ENCODE measurements at regions not wholly inside any gene's neighbourhood (a gene's known extent, or its start where the extent isn't known, plus 50 kb on each side); places are given as distances from the start of the nearest gene placed in this dataset.
"Not testable (repeated sequence)": the region's sequence is repeated elsewhere in the genome, so short reads cannot be mapped to it uniquely, and the experiment has no call there.

GRCh38 chr5:68024426-68024825, 191.1 kb upstream of the PIK3R1 start:
- Mint-ChIP-seq H3K4me1 (ENCODE audit: low read depth) (no peaks in the 10 kb centered on the region), H3K27ac (no peak overlapping the region), H3K36me3 (ENCODE audit: insufficient read depth in 2 of 2) (no peaks in the 10 kb centered on the region), H3K4me3 (no peak overlapping the region), H3K27me3 (ENCODE audit: low read depth) (no peaks in the 10 kb centered on the region), H3K9me3 (no peaks in the 10 kb centered on the region)
- ATAC-seq (replicated peaks in 1 of 2) (no peak), DNase-seq (no peak)

GRCh38 chr5:68021916-68022315, 193.6 kb upstream of the PIK3R1 start:
- Mint-ChIP-seq H3K36me3 (ENCODE audit: insufficient read depth in 2 of 2) (no peaks in the 10 kb centered on the region), H3K4me3 (no peak overlapping the region), H3K4me1 (ENCODE audit: low read depth) (no peaks in the 10 kb centered on the region), H3K9me3 (no peaks in the 10 kb centered on the region), H3K27ac (no peak overlapping the region), H3K27me3 (ENCODE audit: low read depth) (no peaks in the 10 kb centered on the region)
- ATAC-seq (replicated peaks in 1 of 2) (no peak), DNase-seq (no peak)

GRCh38 chr5:68021227-68021626, 194.3 kb upstream of the PIK3R1 start:
- H3K9me3 Mint-ChIP-seq: no peaks in the 10 kb centered on the region
- H3K4me3 Mint-ChIP-seq: no peak overlapping the region
- ATAC-seq (replicated peaks in 1 of 2) (no peak), DNase-seq (no peak)
- H3K27me3 Mint-ChIP-seq (ENCODE audit: low read depth): no peaks in the 10 kb centered on the region
- no peak overlapping the region for H3K27ac Mint-ChIP-seq
- H3K36me3 Mint-ChIP-seq (ENCODE audit: insufficient read depth in 2 of 2): no peaks in the 10 kb centered on the region
- H3K4me1 Mint-ChIP-seq (ENCODE audit: low read depth): no peaks in the 10 kb centered on the region

GRCh38 chr5:68020461-68020969, 195.0 kb upstream of the PIK3R1 start:
- ATAC-seq (replicated peaks in 1 of 2); H3K4me1 Mint-ChIP-seq (ENCODE audit: low read depth); H3K4me3 Mint-ChIP-seq; H3K36me3 Mint-ChIP-seq (ENCODE audit: insufficient read depth in 2 of 2); H3K27me3 Mint-ChIP-seq (ENCODE audit: low read depth); DNase-seq; H3K9me3 Mint-ChIP-seq; H3K27ac Mint-ChIP-seq: not testable (repeated sequence)

GRCh38 chr5:68015381-68016302, 199.9 kb upstream of the PIK3R1 start:
- Mint-ChIP-seq H3K36me3 (ENCODE audit: insufficient read depth in 2 of 2) (no peaks in the 10 kb centered on the region), H3K9me3 (no peaks in the 10 kb centered on the region), H3K4me1 (ENCODE audit: low read depth) (no peaks in the 10 kb centered on the region), H3K4me3 (no peak overlapping the region), H3K27me3 (ENCODE audit: low read depth) (peaks cover 6% of the 10 kb centered on the region), H3K27ac (no peak overlapping the region)
- ATAC-seq (replicated peaks in 1 of 2): no peak
- no peak for DNase-seq

GRCh38 chr5:68012831-68013230, 202.7 kb upstream of the PIK3R1 start:
- no peaks in the 10 kb centered on the region for H3K36me3 Mint-ChIP-seq (ENCODE audit: insufficient read depth in 2 of 2)
- no peak overlapping the region for H3K4me3 Mint-ChIP-seq
- ATAC-seq (replicated peaks in 1 of 2): no peak
- peaks cover 6% of the 10 kb centered on the region for H3K27me3 Mint-ChIP-seq (ENCODE audit: low read depth)
- DNase-seq: no peak
- no peaks in the 10 kb centered on the region for H3K9me3 Mint-ChIP-seq
- no peaks in the 10 kb centered on the region for H3K4me1 Mint-ChIP-seq (ENCODE audit: low read depth)
- H3K27ac Mint-ChIP-seq: no peak overlapping the region

- no peak for ATAC-seq (replicated peaks in 1 of 2)
- Mint-ChIP-seq H3K27me3 (ENCODE audit: low read depth) (peaks cover 6% of the 10 kb centered on the region), H3K4me1 (ENCODE audit: low read depth) (no peaks in the 10 kb centered on the region), H3K36me3 (ENCODE audit: insufficient read depth in 2 of 2) (no peaks in the 10 kb centered on the region), H3K4me3 (no peak overlapping the region), H3K9me3 (no peaks in the 10 kb centered on the region), H3K27ac (no peak overlapping the region)
- DNase-seq: no peak
Observed at GRCh38 chr5:68012429-68012828, 203.1 kb upstream of the PIK3R1 start.

- DNase-seq: no peak
- H3K27ac Mint-ChIP-seq: no peak overlapping the region
Observed at GRCh38 chr5:68011801-68012200, 203.8 kb upstream of the PIK3R1 start.

GRCh38 chr5:68011259-68011760, 204.2 kb upstream of the PIK3R1 start:
- DNase-seq (no peak), ATAC-seq (replicated peaks in 1 of 2) (no peak)
- Mint-ChIP-seq H3K4me3 (no peak overlapping the region), H3K27ac (no peak overlapping the region), H3K4me1 (ENCODE audit: low read depth) (no peaks in the 10 kb centered on the region), H3K9me3 (no peaks in the 10 kb centered on the region), H3K27me3 (ENCODE audit: low read depth) (peaks cover 6% of the 10 kb centered on the region), H3K36me3 (ENCODE audit: insufficient read depth in 2 of 2) (no peaks in the 10 kb centered on the region)

More at GRCh38 chr5:68011801-68012200, 203.8 kb upstream of the PIK3R1 start:
- Mint-ChIP-seq H3K4me1 (ENCODE audit: low read depth) (no peaks in the 10 kb centered on the region), H3K9me3 (no peaks in the 10 kb centered on the region), H3K27me3 (ENCODE audit: low read depth) (peaks cover 6% of the 10 kb centered on the region), H3K36me3 (ENCODE audit: insufficient read depth in 2 of 2) (no peaks in the 10 kb centered on the region), H3K4me3 (no peak overlapping the region)
- ATAC-seq (replicated peaks in 1 of 2): no peak

- ATAC-seq (replicated peaks in 1 of 2) (no peak), DNase-seq (no peak)
- Mint-ChIP-seq H3K4me1 (ENCODE audit: low read depth) (no peaks in the 10 kb centered on the region), H3K36me3 (ENCODE audit: insufficient read depth in 2 of 2) (no peaks in the 10 kb centered on the region), H3K27me3 (ENCODE audit: low read depth) (peaks cover 6% of the 10 kb centered on the region), H3K9me3 (no peaks in the 10 kb centered on the region), H3K4me3 (no peak overlapping the region), H3K27ac (no peak overlapping the region)
Observed at GRCh38 chr5:68010740-68011139, 204.8 kb upstream of the PIK3R1 start.

- H3K27me3 Mint-ChIP-seq (ENCODE audit: low read depth): peaks cover 3% of the 10 kb centered on the region
- no peak overlapping the region for H3K27ac Mint-ChIP-seq
- peaks cover 0 to 2% of the 10 kb centered on the region in 2 donors for H3K9me3 Mint-ChIP-seq
- H3K4me1 Mint-ChIP-seq (ENCODE audit: low read depth): no peaks in the 10 kb centered on the region
- no peak overlapping the region for H3K4me3 Mint-ChIP-seq
- H3K36me3 Mint-ChIP-seq (ENCODE audit: insufficient read depth in 2 of 2): no peaks in the 10 kb centered on the region
- no peak for ATAC-seq (replicated peaks in 1 of 2)
- DNase-seq: no peak
Observed at GRCh38 chr5:68007451-68007850, 208.1 kb upstream of the PIK3R1 start.

- H3K4me3 Mint-ChIP-seq: no peak overlapping the region
- H3K27ac Mint-ChIP-seq: no peak overlapping the region
- no peak for ATAC-seq (replicated peaks in 1 of 2)
- H3K36me3 Mint-ChIP-seq (ENCODE audit: insufficient read depth in 2 of 2): no peaks in the 10 kb centered on the region
- DNase-seq: no peak
- peaks cover 0 to 4% of the 10 kb centered on the region in 2 donors for H3K9me3 Mint-ChIP-seq
- H3K4me1 Mint-ChIP-seq (ENCODE audit: low read depth): no peaks in the 10 kb centered on the region
- no peaks in the 10 kb centered on the region for H3K27me3 Mint-ChIP-seq (ENCODE audit: low read depth)
Observed at GRCh38 chr5:68002836-68003235, 212.7 kb upstream of the PIK3R1 start.

GRCh38 chr5:68000805-68001204, 214.8 kb upstream of the PIK3R1 start:
- DNase-seq (no peak), ATAC-seq (replicated peaks in 1 of 2) (no peak)
- peaks cover 0 to 4% of the 10 kb centered on the region in 2 donors for H3K9me3 Mint-ChIP-seq
- no peak overlapping the region for H3K27ac Mint-ChIP-seq
- H3K36me3 Mint-ChIP-seq (ENCODE audit: insufficient read depth in 2 of 2): no peaks in the 10 kb centered on the region
- H3K4me1 Mint-ChIP-seq (ENCODE audit: low read depth): no peaks in the 10 kb centered on the region
- no peaks in the 10 kb centered on the region for H3K27me3 Mint-ChIP-seq (ENCODE audit: low read depth)
- no peak overlapping the region for H3K4me3 Mint-ChIP-seq

Data from activated T-cell treated with anti-CD3 and anti-CD28 coated beads, Interleukin-2, amount 50 U/mL, for 72 hours (primary cell).